ENCODE measurements at regions not wholly inside any gene's neighbourhood (a gene's known extent, or its start where the extent isn't known, plus 50 kb on each side); places are given as distances from the start of the nearest gene placed in this dataset.
A peak's percentile ranks its signal among the peaks of the same experiment; 100 is the strongest.

DNA sequence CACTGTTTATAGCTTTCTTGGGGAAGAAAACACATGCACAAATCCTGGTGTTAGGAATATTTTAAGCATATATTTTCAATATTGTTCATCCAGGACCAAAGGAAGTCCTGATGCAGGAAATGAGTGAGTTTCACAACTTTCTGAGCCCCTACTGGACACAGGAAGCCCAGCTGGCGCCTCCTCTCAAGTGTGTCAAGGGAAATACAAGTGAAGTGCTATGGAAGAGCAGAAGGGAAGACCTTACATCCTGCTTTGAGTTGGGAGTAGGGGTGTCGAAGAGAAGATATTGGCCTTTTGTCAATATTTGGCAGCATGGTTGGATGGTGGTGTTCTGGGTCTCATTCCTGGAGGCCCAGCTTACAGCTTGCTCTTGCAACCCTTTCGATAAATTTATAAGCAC, 66.1 kb upstream of the ZDHHC17 start:
- no peak for DNase-seq
- no peak overlapping the region for H3K4me3 ChIP-seq (ENCODE audit: low read depth, low read length)
- no peak overlapping the region for H2BK12ac ChIP-seq (ENCODE audit: low read length)
- no peak overlapping the region for H3K4me2 ChIP-seq (ENCODE audit: low read length)
- no peak overlapping the region for H2AK5ac ChIP-seq (ENCODE audit: low read length)
- no CpG with 5 or more reads among the region's 3 CpGs for WGBS (ENCODE audit: extremely low coverage, insufficient coverage, insufficient read length)
- no peak overlapping the region for H4K91ac ChIP-seq (ENCODE audit: low read depth, low read length)
- no peaks in the 10 kb centered on the region for H3K27me3 ChIP-seq (ENCODE audit: insufficient read depth, low read length)
- H3K4me1 ChIP-seq (ENCODE audit: control insufficient read depth in 1 of 2, insufficient read depth in 2 of 2, low read length in 2 of 2) = peaks cover 9 to 12% of the 10 kb centered on the region in 2 experiments
- H3K79me2 ChIP-seq (ENCODE audit: control insufficient read depth, insufficient read depth, low read length, poor library complexity) = no peaks in the 10 kb centered on the region
- H3K79me1 ChIP-seq (ENCODE audit: low read length) = no peaks in the 10 kb centered on the region
- no peak overlapping the region for H3K27ac ChIP-seq (ENCODE audit: low read depth, low read length)
- no peaks in the 10 kb centered on the region for H3K36me3 ChIP-seq (ENCODE audit: control insufficient read depth in 1 of 2, insufficient read depth in 2 of 2, low read length in 2 of 2)
- peaks cover 2% of the 10 kb centered on the region for H3K9me3 ChIP-seq (ENCODE audit: insufficient read depth, low read depth, low read length)
- H3K4ac ChIP-seq (ENCODE audit: low read depth, low read length) = no peak overlapping the region
- H2BK120ac ChIP-seq (ENCODE audit: insufficient read depth, low read length, poor library complexity) = no peak overlapping the region
- H3K23ac ChIP-seq (ENCODE audit: low read length) = no peak overlapping the region
- H3K14ac ChIP-seq (ENCODE audit: low read length) = no peak overlapping the region
- H2BK5ac ChIP-seq (ENCODE audit: low read depth, low read length, poor library complexity) = no peak overlapping the region
- no peak overlapping the region for H4K8ac ChIP-seq (ENCODE audit: low read depth, low read length)
- no peak overlapping the region for H2AFZ ChIP-seq (ENCODE audit: insufficient read depth, low read length, poor library complexity)
- H3K9ac ChIP-seq (ENCODE audit: low read length) = no peak overlapping the region
- no peak overlapping the region for H4K12ac ChIP-seq (ENCODE audit: low read depth, low read length)
- no peak overlapping the region for H3K18ac ChIP-seq (ENCODE audit: low read length)

DNA sequence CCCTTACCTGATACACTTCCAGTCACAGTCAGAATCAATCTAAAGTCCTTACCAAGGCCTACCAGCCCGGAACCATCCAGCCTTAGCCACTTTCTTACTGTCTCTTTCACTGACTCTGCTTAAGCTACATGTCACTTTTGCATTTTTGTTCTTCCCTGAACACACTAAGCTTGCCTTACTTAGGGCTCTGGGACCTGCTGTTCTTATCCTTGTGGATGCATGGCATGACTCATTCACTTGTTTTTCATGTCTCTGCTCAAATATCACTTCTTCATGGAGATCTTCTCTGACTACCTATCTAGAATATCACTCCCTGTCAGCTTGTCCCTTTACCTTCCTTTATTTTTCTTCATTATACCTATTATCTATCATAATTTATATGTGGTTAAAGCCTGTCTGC, 65.6 kb upstream of the ZDHHC17 start:
- no peak overlapping the region for H2BK12ac ChIP-seq (ENCODE audit: low read length)
- H4K8ac ChIP-seq (ENCODE audit: low read depth, low read length) = no peak overlapping the region
- WGBS (ENCODE audit: extremely low coverage, insufficient coverage, insufficient read length) = no CpG with 5 or more reads among the region's 1 CpG
- no peak overlapping the region for H2BK120ac ChIP-seq (ENCODE audit: insufficient read depth, low read length, poor library complexity)
- DNase-seq = no peak
- H3K23ac ChIP-seq (ENCODE audit: low read length) = no peak overlapping the region
- no peak overlapping the region for H3K27ac ChIP-seq (ENCODE audit: low read depth, low read length)
- H2BK5ac ChIP-seq (ENCODE audit: low read depth, low read length, poor library complexity) = no peak overlapping the region
- H3K4ac ChIP-seq (ENCODE audit: low read depth, low read length) = no peak overlapping the region
- no peaks in the 10 kb centered on the region for H3K79me1 ChIP-seq (ENCODE audit: low read length)
- H3K36me3 ChIP-seq (ENCODE audit: control insufficient read depth in 1 of 2, insufficient read depth in 2 of 2, low read length in 2 of 2) = no peaks in the 10 kb centered on the region
- H3K9ac ChIP-seq (ENCODE audit: low read length) = no peak overlapping the region
- no peak overlapping the region for H3K14ac ChIP-seq (ENCODE audit: low read length)
- H3K4me1 ChIP-seq (ENCODE audit: control insufficient read depth in 1 of 2, insufficient read depth in 2 of 2, low read length in 2 of 2) = peaks cover 6 to 9% of the 10 kb centered on the region in 2 experiments
- no peak overlapping the region for H2AFZ ChIP-seq (ENCODE audit: insufficient read depth, low read length, poor library complexity)
- H3K4me3 ChIP-seq (ENCODE audit: low read depth, low read length) = no peak overlapping the region
- H3K18ac ChIP-seq (ENCODE audit: low read length) = no peak overlapping the region
- no peak overlapping the region for H4K91ac ChIP-seq (ENCODE audit: low read depth, low read length)
- peaks cover 2% of the 10 kb centered on the region for H3K9me3 ChIP-seq (ENCODE audit: insufficient read depth, low read depth, low read length)
- H3K4me2 ChIP-seq (ENCODE audit: low read length) = no peak overlapping the region
- no peak overlapping the region for H2AK5ac ChIP-seq (ENCODE audit: low read length)
- H3K79me2 ChIP-seq (ENCODE audit: control insufficient read depth, insufficient read depth, low read length, poor library complexity) = no peaks in the 10 kb centered on the region
- H4K12ac ChIP-seq (ENCODE audit: low read depth, low read length) = no peak overlapping the region
- H3K27me3 ChIP-seq (ENCODE audit: insufficient read depth, low read length) = no peaks in the 10 kb centered on the region

DNA sequence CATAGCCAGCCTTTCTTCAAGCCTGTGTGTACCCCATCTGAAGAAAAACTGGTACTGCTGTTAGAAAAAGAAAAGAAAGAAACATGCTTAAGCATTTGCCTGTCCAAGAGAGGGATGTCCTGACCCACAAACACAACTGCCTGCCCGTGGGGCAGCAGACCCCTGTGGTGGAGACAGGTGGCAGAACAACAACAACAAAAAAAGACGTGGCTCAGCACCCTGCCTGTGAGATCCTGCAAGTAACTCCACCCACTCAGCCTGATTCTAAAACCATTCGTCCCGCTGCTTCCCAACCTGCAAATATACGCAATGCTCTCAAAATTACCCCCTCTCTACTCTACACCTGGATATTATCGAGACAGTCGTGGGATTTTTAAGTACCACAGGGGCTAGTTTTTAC, 64.9 kb upstream of the ZDHHC17 start:
- WGBS (ENCODE audit: extremely low coverage, insufficient coverage, insufficient read length) = no CpG with 5 or more reads among the region's 7 CpGs
- Histone ChIP-seq H3K9ac (ENCODE audit: low read length) (no peak overlapping the region), H3K4me1 (ENCODE audit: control insufficient read depth in 1 of 2, insufficient read depth in 2 of 2, low read length in 2 of 2) (peaks cover 6 to 9% of the 10 kb centered on the region in 2 experiments), H3K14ac (ENCODE audit: low read length) (no peak overlapping the region), H2BK12ac (ENCODE audit: low read length) (no peak overlapping the region), H3K27me3 (ENCODE audit: insufficient read depth, low read length) (no peaks in the 10 kb centered on the region), H3K4ac (ENCODE audit: low read depth, low read length) (no peak overlapping the region), H3K4me3 (ENCODE audit: low read depth, low read length) (no peak overlapping the region), H4K8ac (ENCODE audit: low read depth, low read length) (no peak overlapping the region), H2BK120ac (ENCODE audit: insufficient read depth, low read length, poor library complexity) (no peak overlapping the region), H3K23ac (ENCODE audit: low read length) (no peak overlapping the region), H3K79me1 (ENCODE audit: low read length) (no peaks in the 10 kb centered on the region), H3K4me2 (ENCODE audit: low read length) (no peak overlapping the region), H3K9me3 (ENCODE audit: insufficient read depth, low read depth, low read length) (peaks cover 2% of the 10 kb centered on the region), H2BK5ac (ENCODE audit: low read depth, low read length, poor library complexity) (no peak overlapping the region), H2AK5ac (ENCODE audit: low read length) (no peak overlapping the region), H3K79me2 (ENCODE audit: control insufficient read depth, insufficient read depth, low read length, poor library complexity) (no peaks in the 10 kb centered on the region), H4K12ac (ENCODE audit: low read depth, low read length) (no peak overlapping the region), H2AFZ (ENCODE audit: insufficient read depth, low read length, poor library complexity) (no peak overlapping the region), H3K27ac (ENCODE audit: low read depth, low read length) (no peak overlapping the region), H3K18ac (ENCODE audit: low read length) (no peak overlapping the region), H3K36me3 (ENCODE audit: control insufficient read depth in 1 of 2, insufficient read depth in 2 of 2, low read length in 2 of 2) (no peaks in the 10 kb centered on the region), H4K91ac (ENCODE audit: low read depth, low read length) (no peak overlapping the region)
- no peak for DNase-seq

DNA sequence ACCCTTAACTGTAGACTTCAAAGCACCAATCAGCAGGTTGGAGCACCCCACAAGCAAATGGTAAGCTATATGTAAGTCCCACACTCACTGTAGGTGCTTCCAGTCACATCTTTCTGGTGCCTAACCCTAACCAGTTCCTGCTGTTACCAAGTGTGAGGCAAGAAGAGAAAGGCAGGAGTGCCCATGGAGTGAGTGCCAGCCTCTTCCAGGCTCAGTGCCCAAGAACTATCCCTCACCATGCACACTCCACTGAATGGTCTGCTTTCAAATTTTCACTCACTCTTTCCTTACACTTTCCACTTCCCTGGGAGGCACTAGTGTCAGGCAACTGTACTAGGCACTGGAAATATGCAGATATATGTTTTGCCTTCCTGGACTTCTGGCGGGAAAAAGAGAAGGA, 62.2 kb upstream of the ZDHHC17 start:
- Histone ChIP-seq H3K79me1 (ENCODE audit: low read length) (peaks cover 3% of the 10 kb centered on the region), H2BK120ac (ENCODE audit: insufficient read depth, low read length, poor library complexity) (no peak overlapping the region), H3K27me3 (ENCODE audit: insufficient read depth, low read length) (no peaks in the 10 kb centered on the region), H4K12ac (ENCODE audit: low read depth, low read length) (no peak overlapping the region), H3K9ac (ENCODE audit: low read length) (no peak overlapping the region), H3K27ac (ENCODE audit: low read depth, low read length) (no peak overlapping the region), H3K23ac (ENCODE audit: low read length) (peak overlapping the region; percentile 76), H2AFZ (ENCODE audit: insufficient read depth, low read length, poor library complexity) (no peak overlapping the region), H3K4me1 (ENCODE audit: control insufficient read depth in 1 of 2, insufficient read depth in 2 of 2, low read length in 2 of 2) (peaks cover 2 to 4% of the 10 kb centered on the region in 2 experiments), H3K4me2 (ENCODE audit: low read length) (no peak overlapping the region), H2AK5ac (ENCODE audit: low read length) (no peak overlapping the region), H3K36me3 (ENCODE audit: control insufficient read depth in 1 of 2, insufficient read depth in 2 of 2, low read length in 2 of 2) (no peaks in the 10 kb centered on the region), H2BK12ac (ENCODE audit: low read length) (no peak overlapping the region), H4K8ac (ENCODE audit: low read depth, low read length) (no peak overlapping the region), H4K91ac (ENCODE audit: low read depth, low read length) (no peak overlapping the region), H3K9me3 (ENCODE audit: insufficient read depth, low read depth, low read length) (no peaks in the 10 kb centered on the region), H3K4me3 (ENCODE audit: low read depth, low read length) (no peak overlapping the region), H3K79me2 (ENCODE audit: control insufficient read depth, insufficient read depth, low read length, poor library complexity) (no peaks in the 10 kb centered on the region), H3K4ac (ENCODE audit: low read depth, low read length) (no peak overlapping the region), H2BK5ac (ENCODE audit: low read depth, low read length, poor library complexity) (no peak overlapping the region), H3K14ac (ENCODE audit: low read length) (no peak overlapping the region), H3K18ac (ENCODE audit: low read length) (no peak overlapping the region)
- DNase-seq = no peak
- no CpG with 5 or more reads among the region's 1 CpG for WGBS (ENCODE audit: extremely low coverage, insufficient coverage, insufficient read length)

Measured in trophoblast cell (in vitro differentiated cells and primary cell).